ENCODE measurements at regions not wholly inside any gene's neighbourhood (a gene's known extent, or its start where the extent isn't known, plus 50 kb on each side); places are given as distances from the start of the nearest gene placed in this dataset.

DNA sequence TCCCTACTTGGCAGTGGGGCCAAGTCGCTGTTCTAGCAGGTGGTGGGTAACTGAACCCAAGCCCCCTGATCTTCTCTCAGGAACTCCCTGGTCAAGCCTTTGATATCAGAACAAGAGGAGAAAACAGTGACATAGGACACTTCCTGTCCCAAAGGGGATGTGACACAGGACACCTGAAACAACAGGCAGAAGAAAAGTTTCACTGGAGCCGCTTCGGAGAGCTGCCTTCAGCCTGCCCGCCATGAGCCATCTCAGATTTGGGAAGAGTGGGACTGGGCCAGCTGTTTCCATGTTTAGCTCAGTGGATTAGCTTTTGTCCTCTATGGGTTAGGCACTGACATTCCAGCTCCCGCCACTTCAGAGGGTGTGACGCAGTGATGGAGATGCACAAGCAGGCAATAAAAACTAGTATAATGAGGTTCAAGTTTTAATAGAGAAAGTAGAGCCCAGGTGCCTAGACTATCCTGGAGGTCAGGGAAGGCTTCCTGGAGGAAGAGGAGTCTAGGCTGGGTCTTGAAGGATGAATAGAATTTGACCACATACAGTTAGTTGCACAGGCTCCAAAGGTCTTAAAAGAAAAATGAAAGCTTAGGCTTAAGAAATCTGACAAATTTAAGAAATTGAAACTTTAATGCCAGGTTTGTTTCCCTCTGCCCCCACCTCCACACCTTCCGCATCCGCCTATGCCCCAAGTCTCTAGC, 104.1 kb upstream of the SPRY4 start:
- TF ChIP-seq, protein P1, sequence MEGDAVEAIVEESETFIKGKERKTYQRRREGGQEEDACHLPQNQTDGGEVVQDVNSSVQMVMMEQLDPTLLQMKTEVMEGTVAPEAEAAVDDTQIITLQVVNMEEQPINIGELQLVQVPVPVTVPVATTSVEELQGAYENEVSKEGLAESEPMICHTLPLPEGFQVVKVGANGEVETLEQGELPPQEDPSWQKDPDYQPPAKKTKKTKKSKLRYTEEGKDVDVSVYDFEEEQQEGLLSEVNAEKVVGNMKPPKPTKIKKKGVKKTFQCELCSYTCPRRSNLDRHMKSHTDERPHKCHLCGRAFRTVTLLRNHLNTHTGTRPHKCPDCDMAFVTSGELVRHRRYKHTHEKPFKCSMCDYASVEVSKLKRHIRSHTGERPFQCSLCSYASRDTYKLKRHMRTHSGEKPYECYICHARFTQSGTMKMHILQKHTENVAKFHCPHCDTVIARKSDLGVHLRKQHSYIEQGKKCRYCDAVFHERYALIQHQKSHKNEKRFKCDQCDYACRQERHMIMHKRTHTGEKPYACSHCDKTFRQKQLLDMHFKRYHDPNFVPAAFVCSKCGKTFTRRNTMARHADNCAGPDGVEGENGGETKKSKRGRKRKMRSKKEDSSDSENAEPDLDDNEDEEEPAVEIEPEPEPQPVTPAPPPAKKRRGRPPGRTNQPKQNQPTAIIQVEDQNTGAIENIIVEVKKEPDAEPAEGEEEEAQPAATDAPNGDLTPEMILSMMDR (IDR thresholded peaks at IDR 0.05), result no peak
- no peak for TF ChIP-seq EZH2 (IDR thresholded peaks at IDR 0.05; ENCODE audit: borderline replicate concordance, insufficient read depth, low read depth, low read length, poor library complexity, severe bottlenecking)
